AG09309 (cell line): ENCODE measurements at regions not wholly inside any gene's neighbourhood (a gene's known extent, or its start where the extent isn't known, plus 50 kb on each side); places are given as distances from the start of the nearest gene placed in this dataset.

Source experiments
- DNase-seq: peaks from one replicate; pipeline ENCODE4 v3.0.0-alpha.2; 2010; ENCODE audit warnings: low read depth
- H3K4me3 ChIP-seq: 2 replicates; pipeline ENCODE4 v1.5.1; 2011; ENCODE audit warnings: mild to moderate bottlenecking, low read depth, low read length, moderate library complexity; ENCODE audit not compliant: control insufficient read depth
- TF ChIP-seq, protein P1 (sequence below): IDR thresholded peaks from 2 replicates; pipeline ENCODE4 v1.5.1; 2011; ENCODE audit warnings: mild to moderate bottlenecking, low read depth, low read length, inconsistent platforms; ENCODE audit not compliant: insufficient read depth, control insufficient read depth; ENCODE audit errors: missing control alignments

DNA sequence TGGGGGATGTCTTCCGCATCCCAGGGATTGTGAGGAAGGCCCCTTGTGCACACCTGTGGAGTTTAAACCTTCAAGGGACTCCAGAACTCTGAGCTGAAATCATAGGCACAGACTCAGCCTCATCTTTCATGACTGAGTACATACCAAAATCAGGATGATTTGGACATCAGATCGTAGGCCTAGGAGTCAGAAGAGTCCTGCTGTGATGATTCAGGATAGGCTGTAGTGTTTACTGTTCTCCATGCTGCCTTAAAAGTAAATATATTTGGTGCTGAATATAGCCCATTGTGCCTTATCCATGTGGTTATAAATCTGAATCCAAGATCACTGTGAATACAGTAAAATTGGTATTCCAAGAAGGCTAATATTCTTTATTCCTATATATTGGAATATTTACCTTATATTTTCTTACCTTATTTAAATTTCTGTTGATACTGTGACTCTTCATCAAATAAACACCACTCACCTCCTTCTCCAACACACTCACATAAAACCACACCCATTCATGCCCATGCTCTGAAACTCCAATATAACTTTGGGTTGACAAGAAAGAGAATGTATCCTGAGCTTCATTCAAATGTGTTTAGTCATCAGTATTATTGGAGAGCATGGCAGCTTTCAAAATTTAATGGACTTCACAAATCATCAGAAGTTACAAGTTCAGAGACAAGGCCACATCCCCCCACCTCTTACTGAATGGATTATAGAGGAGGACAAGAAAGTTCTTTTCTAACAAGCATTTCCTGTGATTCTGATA is 561.4 kb upstream of the LINC00305 start:
- H3K4me3 ChIP-seq: no peak overlapping the region
- no peak for DNase-seq
- TF ChIP-seq, protein P1, sequence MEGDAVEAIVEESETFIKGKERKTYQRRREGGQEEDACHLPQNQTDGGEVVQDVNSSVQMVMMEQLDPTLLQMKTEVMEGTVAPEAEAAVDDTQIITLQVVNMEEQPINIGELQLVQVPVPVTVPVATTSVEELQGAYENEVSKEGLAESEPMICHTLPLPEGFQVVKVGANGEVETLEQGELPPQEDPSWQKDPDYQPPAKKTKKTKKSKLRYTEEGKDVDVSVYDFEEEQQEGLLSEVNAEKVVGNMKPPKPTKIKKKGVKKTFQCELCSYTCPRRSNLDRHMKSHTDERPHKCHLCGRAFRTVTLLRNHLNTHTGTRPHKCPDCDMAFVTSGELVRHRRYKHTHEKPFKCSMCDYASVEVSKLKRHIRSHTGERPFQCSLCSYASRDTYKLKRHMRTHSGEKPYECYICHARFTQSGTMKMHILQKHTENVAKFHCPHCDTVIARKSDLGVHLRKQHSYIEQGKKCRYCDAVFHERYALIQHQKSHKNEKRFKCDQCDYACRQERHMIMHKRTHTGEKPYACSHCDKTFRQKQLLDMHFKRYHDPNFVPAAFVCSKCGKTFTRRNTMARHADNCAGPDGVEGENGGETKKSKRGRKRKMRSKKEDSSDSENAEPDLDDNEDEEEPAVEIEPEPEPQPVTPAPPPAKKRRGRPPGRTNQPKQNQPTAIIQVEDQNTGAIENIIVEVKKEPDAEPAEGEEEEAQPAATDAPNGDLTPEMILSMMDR: no peak

DNA sequence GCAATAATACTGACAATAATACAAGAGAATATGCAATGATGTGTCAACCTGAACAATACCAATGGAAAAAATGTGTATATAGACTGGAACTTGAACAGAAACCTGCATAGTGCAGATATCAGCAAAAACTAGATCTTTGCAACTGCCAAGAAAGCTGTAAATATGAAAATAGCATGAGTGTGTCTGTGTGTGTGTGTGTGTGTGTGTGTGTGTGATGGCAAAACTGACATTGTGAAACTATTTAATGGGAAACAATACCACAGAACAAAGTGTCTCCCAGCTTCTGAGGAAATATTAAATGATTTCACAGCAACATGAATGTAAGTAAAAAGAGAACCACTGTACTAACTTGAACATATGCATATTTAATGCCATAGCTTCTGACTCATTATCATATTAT is 558.2 kb upstream of the LINC00305 start:
- TF ChIP-seq, protein P1: no peak
- no peak for DNase-seq
- H3K4me3 ChIP-seq: no peak overlapping the region

DNA sequence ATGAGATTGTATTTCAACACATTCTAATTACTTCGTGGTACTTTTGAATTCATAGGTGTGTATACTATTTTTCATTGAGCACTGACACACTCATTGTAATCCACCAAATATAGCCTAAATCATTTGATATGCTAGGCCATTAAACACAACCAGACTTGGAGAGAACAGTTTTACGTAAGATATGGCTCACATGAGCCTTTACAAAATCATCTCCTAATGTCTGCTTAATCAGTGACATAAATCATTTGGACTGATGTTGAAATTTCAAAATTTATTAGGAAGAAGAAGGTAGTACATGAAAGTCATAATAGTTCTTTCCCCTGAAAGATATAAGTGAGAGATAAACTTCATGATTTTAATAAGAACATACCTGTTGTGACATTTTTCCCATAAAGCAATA is 550.2 kb upstream of the LINC00305 start:
- TF ChIP-seq, protein P1: no peak
- no peak overlapping the region for H3K4me3 ChIP-seq

DNA sequence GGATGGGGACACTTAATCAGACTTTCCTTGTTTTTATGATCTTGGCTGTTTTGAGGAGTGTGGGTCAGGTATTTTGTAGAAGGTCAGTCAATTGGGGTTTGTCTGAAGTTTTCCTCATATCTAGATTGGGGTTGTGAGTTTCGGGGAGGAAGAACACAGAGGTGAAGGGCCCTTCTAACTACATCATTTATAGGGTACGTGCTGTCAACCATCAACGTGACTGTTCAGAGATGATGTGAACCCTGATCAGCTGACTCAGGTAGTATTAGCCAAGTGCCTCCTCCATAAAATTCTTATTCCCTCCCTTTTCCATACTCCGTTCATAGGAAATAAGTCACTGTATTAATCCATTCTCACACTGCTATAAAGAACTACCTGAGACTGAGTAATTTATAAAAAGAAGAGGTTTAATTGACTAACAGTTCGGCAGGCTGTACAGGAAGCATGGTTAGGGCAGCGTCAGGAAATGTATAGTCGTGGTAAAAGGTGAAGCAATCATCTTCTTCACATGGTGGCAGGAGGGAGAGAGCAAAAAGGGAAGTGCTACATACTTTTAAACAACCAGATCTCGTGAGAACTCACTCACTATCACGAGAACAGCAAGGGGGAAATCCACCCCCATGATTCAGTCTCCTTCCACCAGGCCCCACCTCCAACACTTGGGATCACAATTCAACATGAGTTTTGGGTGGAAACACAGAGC is 547.1 kb upstream of the LINC00305 start:
- DNase-seq: no peak

More for the DNA sequence above, 550.2 kb upstream of the LINC00305 start:
- DNase-seq: no peak

DNA sequence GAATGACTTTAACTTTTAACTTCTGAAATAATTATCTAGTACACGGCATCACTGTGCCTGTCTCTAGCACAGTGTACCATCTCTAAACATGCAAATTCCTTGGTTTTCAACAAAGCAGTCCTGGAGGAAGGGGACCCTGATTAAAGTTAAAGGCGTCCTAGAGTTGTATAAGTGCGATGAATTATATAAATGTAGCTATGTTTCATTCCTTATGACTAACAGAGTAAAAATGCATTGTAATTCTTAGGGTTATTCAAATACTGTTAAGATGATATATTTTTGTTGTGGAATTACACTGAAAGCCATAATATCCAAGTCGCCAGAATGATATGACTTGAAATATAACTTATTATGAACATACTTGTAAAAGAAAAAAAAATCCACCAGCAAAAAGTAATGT is 544.9 kb upstream of the LINC00305 start:
- DNase-seq: no peak
- TF ChIP-seq, protein P1: no peak
- H3K4me3 ChIP-seq: no peak overlapping the region

More for the DNA sequence above, 547.1 kb upstream of the LINC00305 start:
- H3K4me3 ChIP-seq: no peak overlapping the region
- TF ChIP-seq, protein P1: no peak

DNA sequence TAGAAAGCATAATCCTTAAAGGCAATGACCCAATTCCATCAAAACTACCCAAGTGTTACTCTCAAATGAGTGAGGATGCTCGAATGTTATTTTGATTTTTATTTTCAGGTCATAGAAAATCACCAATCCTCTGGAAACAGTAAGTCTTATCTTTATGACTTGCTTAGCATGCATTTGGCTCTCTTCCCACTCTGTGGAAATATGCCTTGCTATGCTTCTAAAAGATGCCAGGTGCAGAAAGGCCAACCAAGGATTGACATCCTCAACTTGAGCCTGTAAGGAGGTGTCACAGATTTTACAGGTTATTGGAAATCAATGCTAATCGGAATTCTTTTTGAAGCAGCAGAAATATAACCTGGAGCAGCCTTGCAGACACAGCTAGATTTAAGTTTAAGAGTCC is 543.9 kb upstream of the LINC00305 start:
- TF ChIP-seq, protein P1: no peak
- no peak for DNase-seq
- no peak overlapping the region for H3K4me3 ChIP-seq
